T-helper 2 cell treated with Interferon-gamma antibody and Interleukin-4, amounts not matched to agents 5 μg/mL and 100 μg/mL, for 36 hours (primary cell): ENCODE measurements at regions not wholly inside any gene's neighbourhood (a gene's known extent, or its start where the extent isn't known, plus 50 kb on each side); places are given as distances from the start of the nearest gene placed in this dataset.
"Not testable (repeated sequence)": the region's sequence is repeated elsewhere in the genome, so short reads cannot be mapped to it uniquely, and the experiment has no call there.

Experiments
- DNase-seq: peaks from one replicate; pipeline ENCODE4 v3.0.0; 2021; ENCODE audit warnings: low spot score
- H3K27ac Mint-ChIP-seq: one replicate; pipeline ENCODE4 v1.8.0; 2021; ENCODE audit warnings: mild to moderate bottlenecking, mixed read lengths
- H3K27me3 Mint-ChIP-seq: one replicate; pipeline ENCODE4 v1.8.0; 2021; ENCODE audit warnings: low read depth, mixed read lengths
- H3K36me3 Mint-ChIP-seq: one replicate; pipeline ENCODE4 v1.8.0; 2021; ENCODE audit warnings: low read depth, mixed read lengths
- H3K4me1 Mint-ChIP-seq: one replicate; pipeline ENCODE4 v1.8.0; 2021; ENCODE audit warnings: low read depth, mixed read lengths
- H3K4me3 Mint-ChIP-seq: one replicate; pipeline ENCODE4 v1.8.0; 2022; ENCODE audit warnings: mild to moderate bottlenecking, moderate library complexity, mixed read lengths
- H3K9me3 Mint-ChIP-seq: one replicate; pipeline ENCODE4 v1.8.0; 2021; ENCODE audit warnings: mixed read lengths

DNA sequence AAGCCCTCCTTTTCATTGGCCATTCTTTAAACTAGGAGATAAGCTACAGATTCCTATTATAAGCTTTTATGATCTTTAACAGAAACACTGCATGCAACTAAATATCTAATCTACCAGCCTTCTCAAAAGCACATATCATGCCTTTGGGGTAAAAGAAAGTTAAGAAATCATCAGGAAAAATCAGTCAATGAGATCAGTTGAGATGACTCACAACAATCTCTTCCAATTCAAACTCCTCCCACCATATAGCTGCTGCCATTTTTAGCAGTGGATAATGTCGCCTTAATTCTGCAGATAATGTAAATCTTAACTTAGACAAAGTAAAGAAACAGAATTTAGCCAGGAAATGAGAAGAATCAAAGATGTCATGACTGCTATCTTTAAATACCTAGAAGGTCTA is 135.2 kb upstream of the BCL6 start:
- H3K27ac Mint-ChIP-seq, result no peak overlapping the region
- H3K4me3 Mint-ChIP-seq, result no peak overlapping the region
- peaks cover 11% of the 10 kb centered on the region for H3K27me3 Mint-ChIP-seq
- no peak for DNase-seq
- H3K9me3 Mint-ChIP-seq, result peaks cover 3% of the 10 kb centered on the region
- peaks cover 1% of the 10 kb centered on the region for H3K4me1 Mint-ChIP-seq
- no peaks in the 10 kb centered on the region for H3K36me3 Mint-ChIP-seq

DNA sequence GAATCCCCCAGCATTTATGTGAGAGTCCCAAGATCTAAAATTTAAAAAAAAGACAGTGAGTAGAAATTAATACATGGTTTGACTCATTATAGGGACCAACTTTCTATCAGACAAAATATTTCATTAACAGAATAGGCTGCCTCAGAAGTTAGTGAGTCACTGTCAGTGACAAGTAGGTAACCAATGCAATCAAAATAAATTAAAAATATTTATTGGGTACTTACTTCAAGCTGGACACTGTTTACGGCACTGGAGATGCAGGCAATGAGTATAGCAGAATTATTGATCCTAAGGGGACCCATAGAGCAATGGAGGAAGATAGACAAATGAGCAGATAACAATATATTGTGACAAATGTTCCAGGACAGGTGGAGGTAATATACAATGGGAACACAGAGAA is 135.6 kb upstream of the BCL6 start:
- Mint-ChIP-seq H3K27me3 (peaks cover 11% of the 10 kb centered on the region), H3K27ac (no peak overlapping the region), H3K4me3 (no peak overlapping the region), H3K36me3 (no peaks in the 10 kb centered on the region), H3K9me3 (peaks cover 7% of the 10 kb centered on the region), H3K4me1 (peaks cover 1% of the 10 kb centered on the region)
- DNase-seq, result no peak

DNA sequence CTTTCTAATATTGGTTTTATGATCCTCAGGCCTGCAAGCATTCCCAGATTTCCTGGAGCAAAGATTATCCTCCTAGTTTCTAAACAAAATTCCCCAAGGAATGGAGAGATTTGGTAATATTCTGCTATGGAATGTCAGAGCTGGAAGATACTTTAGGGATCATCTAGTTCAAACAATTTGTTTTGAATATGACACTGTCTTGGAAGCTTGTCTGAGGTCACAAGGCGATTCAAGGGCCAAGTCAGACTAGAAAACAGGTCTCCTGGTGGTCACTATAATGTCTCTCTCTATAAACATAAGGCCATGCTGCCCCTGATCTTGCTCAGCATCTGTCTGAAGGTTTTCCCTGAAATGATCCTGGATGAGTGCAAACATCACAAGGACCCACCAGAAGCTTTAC is 143.4 kb upstream of the BCL6 start:
- Mint-ChIP-seq H3K36me3 (peaks cover 2% of the 10 kb centered on the region), H3K4me1 (peaks cover 7% of the 10 kb centered on the region), H3K27ac (no peak overlapping the region), H3K4me3 (no peak overlapping the region), H3K27me3 (peaks cover 6% of the 10 kb centered on the region), H3K9me3 (peaks cover 11% of the 10 kb centered on the region)
- DNase-seq, result no peak

DNA sequence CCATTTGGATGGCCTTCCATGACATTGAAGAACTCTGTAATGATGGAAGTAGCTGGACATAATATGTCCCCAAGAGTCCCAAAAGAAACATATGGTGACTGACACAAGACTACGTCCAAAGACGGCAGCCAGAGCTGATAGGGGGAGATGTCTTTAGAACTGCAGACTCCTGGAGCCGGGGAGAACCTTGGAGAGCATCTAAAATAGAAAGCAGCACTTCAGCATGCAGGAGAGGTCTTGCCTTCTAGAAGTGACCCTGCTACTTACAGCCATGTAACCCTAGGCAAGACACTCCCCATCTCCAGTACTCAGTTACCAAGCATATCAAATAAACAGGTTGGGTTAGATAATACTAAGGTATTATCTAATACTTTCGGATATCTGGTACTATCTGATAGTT is 143.8 kb upstream of the BCL6 start:
- H3K4me3 Mint-ChIP-seq, result no peak overlapping the region
- no peak overlapping the region for H3K27ac Mint-ChIP-seq
- DNase-seq, result no peak
- peaks cover 11% of the 10 kb centered on the region for H3K9me3 Mint-ChIP-seq
- H3K36me3 Mint-ChIP-seq, result peaks cover 2% of the 10 kb centered on the region
- H3K4me1 Mint-ChIP-seq, result peaks cover 7% of the 10 kb centered on the region
- peaks cover 4% of the 10 kb centered on the region for H3K27me3 Mint-ChIP-seq

DNA sequence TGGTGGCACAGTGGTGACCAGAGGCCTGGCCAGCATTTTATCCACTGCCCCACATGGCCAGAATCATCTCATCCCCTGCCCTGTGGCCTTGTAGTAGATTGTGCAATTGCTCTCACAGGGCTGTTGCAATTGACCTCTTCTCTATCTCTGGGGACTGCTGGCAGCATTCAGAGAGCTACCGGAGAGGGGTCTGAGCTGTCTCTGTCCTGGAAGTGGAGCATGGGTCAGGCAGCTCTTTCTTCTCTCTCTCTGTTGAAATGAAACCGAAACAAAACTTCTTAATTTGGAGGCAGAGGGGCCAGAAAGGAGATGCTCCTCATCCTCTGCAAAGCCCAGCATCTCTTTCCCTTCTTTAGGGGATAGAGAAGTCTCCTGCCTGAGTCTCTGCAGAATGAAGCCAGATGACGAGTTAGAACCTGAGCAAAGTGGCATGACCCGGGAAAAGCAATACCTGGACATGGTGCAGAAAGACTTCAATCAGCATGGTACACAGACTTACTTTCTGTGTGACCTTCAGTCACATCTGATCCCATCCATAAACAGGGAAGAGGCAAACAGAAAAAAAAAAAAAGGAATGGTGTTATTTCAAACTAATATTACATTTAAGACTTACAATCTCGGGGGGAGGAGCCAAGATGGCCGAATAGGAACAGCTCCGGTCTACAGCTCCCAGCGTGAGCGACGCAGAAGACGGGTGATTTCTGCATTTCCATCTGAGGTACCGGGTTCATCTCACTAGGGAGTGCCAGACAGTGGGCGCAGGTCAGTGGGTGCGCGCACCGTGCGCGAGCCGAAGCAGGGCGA is 144.5 kb upstream of the BCL6 start:
- peaks cover 2% of the 10 kb centered on the region for H3K36me3 Mint-ChIP-seq
- H3K27ac Mint-ChIP-seq, result peak overlapping the region; percentile 77
- peaks cover 11% of the 10 kb centered on the region for H3K9me3 Mint-ChIP-seq
- H3K4me1 Mint-ChIP-seq, result peaks cover 7% of the 10 kb centered on the region
- H3K27me3 Mint-ChIP-seq, result peaks cover 4% of the 10 kb centered on the region
- no peak for DNase-seq
- peak overlapping the region; percentile 59 for H3K4me3 Mint-ChIP-seq

DNA sequence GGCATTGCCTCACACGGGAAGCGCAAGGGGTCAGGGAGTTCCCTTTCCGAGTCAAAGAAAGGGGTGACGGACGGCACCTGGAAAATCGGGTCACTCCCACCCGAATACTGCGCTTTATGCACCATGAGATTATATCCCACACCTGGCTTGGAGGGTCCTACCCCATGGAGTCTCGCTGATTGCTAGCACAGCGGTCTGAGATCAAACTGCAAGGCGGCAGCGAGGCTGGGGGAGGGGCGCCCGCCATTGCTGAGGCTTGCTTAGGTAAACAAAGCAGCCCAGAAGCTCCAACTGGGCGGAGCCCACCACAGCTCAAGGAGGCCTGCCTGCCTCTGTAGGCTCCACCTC is 145.1 kb upstream of the BCL6 start:
- not testable (repeated sequence) for DNase-seq

DNA sequence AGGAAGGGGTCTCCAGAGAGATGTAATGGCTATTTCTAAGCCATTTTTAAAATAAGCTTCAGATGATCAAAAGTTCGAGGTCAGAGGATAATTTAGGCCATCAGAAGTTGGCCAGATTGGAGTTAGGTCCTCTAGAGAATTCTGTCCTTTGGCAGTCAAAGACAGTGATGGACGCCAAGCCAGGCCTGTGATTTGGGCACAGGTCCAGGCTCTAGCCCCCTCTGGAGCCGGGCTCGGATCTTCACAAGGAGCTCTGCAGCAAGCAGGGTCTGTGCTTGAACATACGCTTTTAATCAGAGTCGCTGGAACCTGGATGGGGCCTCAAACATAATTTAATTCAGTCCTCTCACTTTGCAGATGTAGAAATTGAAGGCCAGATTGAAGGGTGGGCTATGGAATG is 151.4 kb upstream of the BCL6 start:
- H3K36me3 Mint-ChIP-seq, result no peaks in the 10 kb centered on the region
- no peak overlapping the region for H3K27ac Mint-ChIP-seq
- peaks cover 3% of the 10 kb centered on the region for H3K4me1 Mint-ChIP-seq
- no peak for DNase-seq
- H3K4me3 Mint-ChIP-seq, result no peak overlapping the region
- no peaks in the 10 kb centered on the region for H3K9me3 Mint-ChIP-seq
- H3K27me3 Mint-ChIP-seq, result peaks cover 8% of the 10 kb centered on the region

More for the DNA sequence above, 145.1 kb upstream of the BCL6 start:
- not testable (repeated sequence) for H3K27ac Mint-ChIP-seq, H3K27me3 Mint-ChIP-seq, H3K4me3 Mint-ChIP-seq, H3K36me3 Mint-ChIP-seq, H3K4me1 Mint-ChIP-seq
- peaks cover 11% of the 10 kb centered on the region for H3K9me3 Mint-ChIP-seq

DNA sequence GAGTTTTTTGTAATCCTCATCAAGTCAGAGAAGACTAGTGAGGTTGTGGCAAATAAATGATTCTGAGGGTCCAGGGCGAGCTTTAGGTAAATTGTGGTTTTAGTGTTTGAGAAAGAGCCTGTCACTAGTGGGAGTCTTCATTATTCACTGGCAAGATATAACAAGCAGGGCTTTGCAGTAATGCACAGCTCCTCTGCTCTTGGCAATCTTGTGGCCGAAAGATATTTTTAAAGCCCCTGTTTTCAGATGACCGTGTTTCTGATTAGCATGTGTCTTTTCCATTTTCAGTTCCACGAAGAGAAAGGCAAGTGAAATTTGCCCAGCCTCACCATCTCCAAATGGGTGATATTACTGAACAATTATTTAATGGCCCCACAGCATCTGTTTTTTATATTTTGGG is 154.0 kb upstream of the BCL6 start:
- Mint-ChIP-seq H3K9me3 (no peaks in the 10 kb centered on the region), H3K36me3 (no peaks in the 10 kb centered on the region), H3K27me3 (peaks cover 8% of the 10 kb centered on the region), H3K4me1 (peaks cover 3% of the 10 kb centered on the region), H3K27ac (no peak overlapping the region), H3K4me3 (no peak overlapping the region)
- DNase-seq, result no peak

DNA sequence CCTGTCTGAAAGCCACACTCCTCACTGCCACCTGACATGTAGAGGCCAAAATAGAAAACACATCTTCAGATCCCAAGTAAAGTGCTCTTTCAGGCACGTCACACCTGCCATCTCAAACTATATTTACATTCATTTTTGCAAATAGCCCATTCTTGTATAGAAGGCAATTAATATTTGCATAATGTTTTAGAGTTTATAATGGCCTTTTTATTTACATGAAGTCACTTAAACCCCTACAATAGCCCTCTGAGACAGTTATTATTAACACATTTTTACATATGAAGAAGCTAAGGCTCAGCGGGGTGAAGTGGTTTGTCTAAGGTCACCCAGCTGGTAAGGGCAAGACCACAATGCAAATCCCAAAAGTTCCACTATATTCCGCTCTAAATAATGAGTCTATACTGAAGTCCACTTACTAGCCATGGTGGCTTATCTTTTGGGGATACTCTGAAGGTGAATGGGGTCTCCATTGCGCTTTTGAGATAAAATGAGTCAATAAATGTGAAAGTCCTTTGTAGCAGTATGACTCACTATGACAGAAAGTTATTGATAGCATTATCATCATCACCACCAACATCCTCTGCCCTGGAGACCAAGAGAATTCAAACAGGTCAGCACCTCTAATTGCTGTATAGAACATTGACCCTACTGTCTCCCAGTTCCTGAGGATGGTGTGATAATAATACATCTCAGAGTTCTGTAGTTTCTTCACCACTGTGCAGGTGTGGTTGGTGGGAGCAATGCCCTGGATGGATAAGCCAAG is 155.9 kb upstream of the BCL6 start:
- peaks cover 3% of the 10 kb centered on the region for H3K4me1 Mint-ChIP-seq
- H3K4me3 Mint-ChIP-seq, result no peak overlapping the region

DNA sequence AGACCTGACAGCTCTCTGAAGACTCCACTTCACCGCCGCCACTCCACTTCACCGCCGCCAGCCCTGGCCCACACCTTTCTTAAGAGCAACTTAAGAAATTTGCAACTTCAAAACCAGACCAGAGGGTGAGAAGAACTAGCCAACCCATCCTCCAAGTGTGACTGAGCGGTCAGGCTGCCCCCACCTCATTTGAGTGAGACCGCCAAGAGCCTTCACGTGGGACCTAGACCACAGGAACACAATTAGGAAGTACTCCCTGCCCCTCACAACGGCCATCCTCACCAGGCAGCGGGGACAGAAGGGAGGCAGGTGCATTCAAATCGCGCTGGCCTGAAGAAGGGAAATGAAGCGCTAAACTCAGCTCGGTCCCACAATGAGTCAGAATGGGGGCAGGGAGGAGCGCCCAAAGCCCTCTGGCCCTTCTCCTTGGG is 156.8 kb upstream of the BCL6 start:
- Mint-ChIP-seq H3K27ac (no peak overlapping the region), H3K36me3 (no peaks in the 10 kb centered on the region), H3K4me3 (no peak overlapping the region), H3K4me1 (peaks cover 3% of the 10 kb centered on the region), H3K27me3 (peaks cover 8% of the 10 kb centered on the region), H3K9me3 (no peaks in the 10 kb centered on the region)
- no peak for DNase-seq

More for the DNA sequence above, 155.9 kb upstream of the BCL6 start:
- Mint-ChIP-seq H3K27ac (no peak overlapping the region), H3K27me3 (peaks cover 8% of the 10 kb centered on the region), H3K36me3 (no peaks in the 10 kb centered on the region), H3K9me3 (no peaks in the 10 kb centered on the region)
- DNase-seq, result no peak

DNA sequence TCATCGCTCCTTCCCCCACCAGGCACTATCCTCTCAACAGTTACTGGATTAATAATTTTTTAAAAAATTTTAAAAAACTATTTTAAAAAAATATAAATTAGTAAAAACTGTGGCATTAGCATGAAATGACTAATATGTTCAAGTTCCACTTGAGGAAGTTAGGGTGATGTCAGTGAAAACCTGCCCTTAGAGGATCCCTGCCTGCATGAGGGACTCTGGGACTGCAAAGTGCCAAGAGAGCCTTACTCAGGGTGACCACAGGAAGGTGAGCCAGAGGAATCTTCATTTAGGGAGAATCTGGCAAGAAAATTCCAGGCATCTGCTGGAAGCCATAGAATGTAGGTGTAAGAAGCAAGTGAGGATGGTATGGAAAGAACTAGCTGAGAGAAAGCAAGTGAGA is 157.7 kb upstream of the BCL6 start:
- no peak for DNase-seq
- Mint-ChIP-seq H3K27me3 (peaks cover 8% of the 10 kb centered on the region), H3K4me3 (no peak overlapping the region), H3K9me3 (no peaks in the 10 kb centered on the region), H3K4me1 (peaks cover 3% of the 10 kb centered on the region), H3K36me3 (no peaks in the 10 kb centered on the region), H3K27ac (no peak overlapping the region)

DNA sequence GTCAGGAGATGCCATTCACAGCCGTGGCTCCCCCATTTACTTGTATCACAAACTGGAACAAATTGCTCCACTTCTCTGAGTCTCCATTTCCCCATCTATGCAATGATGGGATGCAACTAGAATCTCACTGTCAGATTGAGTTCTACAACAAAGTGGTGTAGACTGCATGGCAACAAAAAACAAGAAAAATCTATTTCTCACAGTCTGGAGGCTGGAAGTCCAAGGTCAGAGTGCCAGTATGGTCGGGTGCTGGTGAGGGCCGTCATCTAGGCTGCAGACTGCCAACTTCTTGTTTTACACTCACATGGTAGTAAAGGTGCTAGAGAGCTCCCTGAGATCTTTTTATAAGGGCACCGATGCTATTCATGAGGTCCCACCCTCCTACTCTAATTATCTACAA is 158.4 kb upstream of the BCL6 start:
- Mint-ChIP-seq H3K4me1 (peaks cover 3% of the 10 kb centered on the region), H3K36me3 (no peaks in the 10 kb centered on the region), H3K9me3 (no peaks in the 10 kb centered on the region), H3K27ac (no peak overlapping the region), H3K27me3 (peaks cover 4% of the 10 kb centered on the region), H3K4me3 (no peak overlapping the region)
- DNase-seq, result no peak

DNA sequence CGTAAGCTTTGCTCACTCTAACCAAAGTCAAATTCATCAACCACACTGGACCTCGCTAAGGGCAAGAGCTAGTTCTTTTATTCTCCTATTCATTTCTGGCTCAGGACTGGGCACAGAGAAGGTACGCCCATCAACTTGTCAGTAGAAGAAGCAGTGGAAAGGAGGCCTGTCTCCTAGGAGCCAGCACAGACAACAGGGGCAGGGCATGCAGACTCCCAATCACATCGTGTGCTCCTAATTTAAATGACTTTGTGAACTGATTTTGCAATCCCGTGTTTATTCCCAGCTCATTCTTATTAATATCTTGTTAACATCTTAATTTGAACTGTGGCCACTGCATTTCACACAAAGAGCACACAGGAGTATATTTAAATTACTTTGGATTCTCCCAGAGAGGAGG is 161.1 kb upstream of the BCL6 start:
- H3K27me3 Mint-ChIP-seq, result peaks cover 3% of the 10 kb centered on the region
- H3K4me3 Mint-ChIP-seq, result no peak overlapping the region
- no peaks in the 10 kb centered on the region for H3K36me3 Mint-ChIP-seq
- H3K4me1 Mint-ChIP-seq, result peaks cover 7% of the 10 kb centered on the region
- H3K9me3 Mint-ChIP-seq, result no peaks in the 10 kb centered on the region
- no peak overlapping the region for H3K27ac Mint-ChIP-seq
- no peak for DNase-seq

DNA sequence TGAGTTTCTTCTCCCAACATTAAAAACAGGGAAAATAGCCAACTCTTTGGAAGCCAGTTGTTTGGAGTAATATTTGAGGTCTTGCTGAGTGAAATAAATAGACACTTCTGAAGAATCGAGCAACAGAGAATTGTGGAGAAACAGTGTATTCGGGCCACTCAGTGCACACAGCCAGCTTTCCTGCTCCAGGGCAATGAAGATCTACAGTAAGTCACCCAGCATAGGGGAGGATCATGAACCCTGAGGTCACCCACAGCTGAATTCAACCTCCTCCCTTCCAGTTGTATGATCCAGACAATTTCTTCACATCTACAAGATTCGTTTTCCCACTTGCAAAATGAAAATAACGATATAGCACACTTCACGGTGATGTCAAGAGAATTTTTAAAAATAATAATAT is 161.7 kb upstream of the BCL6 start:
- peaks cover 5% of the 10 kb centered on the region for H3K4me1 Mint-ChIP-seq
- H3K9me3 Mint-ChIP-seq, result no peaks in the 10 kb centered on the region
- H3K4me3 Mint-ChIP-seq, result no peak overlapping the region
- peaks cover 3% of the 10 kb centered on the region for H3K27me3 Mint-ChIP-seq
- DNase-seq, result no peak
- H3K36me3 Mint-ChIP-seq, result no peaks in the 10 kb centered on the region
- H3K27ac Mint-ChIP-seq, result no peak overlapping the region
